B cell (primary cell): ENCODE measurements at regions not wholly inside any gene's neighbourhood (a gene's known extent, or its start where the extent isn't known, plus 50 kb on each side); places are given as distances from the start of the nearest gene placed in this dataset.

Source experiments
- CTCF ChIP-seq: fragments of 200-600 bp; IDR thresholded peaks from one replicate; pipeline ENCODE4 v1.8.0; 2022; ENCODE audit warnings: antibody characterized with exemption, mild to moderate bottlenecking
- EZH2 ChIP-seq: IDR thresholded peaks from 2 replicates; pipeline ENCODE4 v1.6.1; 2012; ENCODE audit warnings: borderline replicate concordance, low read depth, mild to moderate bottlenecking, moderate library complexity, low read length; ENCODE audit not compliant: insufficient read depth, poor library complexity, severe bottlenecking

GRCh38 chr3:135887220-135887619 is 78.3 kb upstream of the PPP2R3A start:
- TF ChIP-seq CTCF (no peak), EZH2 (no peak)
